ENCODE measurements at regions not wholly inside any gene's neighbourhood (a gene's known extent, or its start where the extent isn't known, plus 50 kb on each side); places are given as distances from the start of the nearest gene placed in this dataset.

DNA sequence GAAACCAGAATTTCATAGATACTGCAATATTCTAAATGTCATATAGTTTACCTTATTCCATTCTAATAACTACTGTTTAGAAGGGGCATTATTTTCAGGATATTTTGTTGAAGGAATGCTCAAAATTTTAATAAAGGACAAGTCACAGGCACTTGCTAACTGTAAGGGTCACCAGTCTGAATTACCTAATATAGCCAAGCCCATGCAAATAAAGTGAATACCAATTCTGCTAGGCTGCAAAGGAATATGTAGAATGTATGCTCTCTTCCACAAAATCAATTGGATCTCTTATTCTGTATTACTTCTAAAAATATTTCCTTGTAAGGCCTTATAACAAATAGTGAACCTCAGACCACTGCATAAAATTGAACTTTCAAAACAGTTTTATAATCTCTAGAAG, 52.3 kb upstream of the FAT4 start:
- no peak for TF ChIP-seq POLR2A (IDR thresholded peaks at IDR 0.05)
- TF ChIP-seq, protein P1, sequence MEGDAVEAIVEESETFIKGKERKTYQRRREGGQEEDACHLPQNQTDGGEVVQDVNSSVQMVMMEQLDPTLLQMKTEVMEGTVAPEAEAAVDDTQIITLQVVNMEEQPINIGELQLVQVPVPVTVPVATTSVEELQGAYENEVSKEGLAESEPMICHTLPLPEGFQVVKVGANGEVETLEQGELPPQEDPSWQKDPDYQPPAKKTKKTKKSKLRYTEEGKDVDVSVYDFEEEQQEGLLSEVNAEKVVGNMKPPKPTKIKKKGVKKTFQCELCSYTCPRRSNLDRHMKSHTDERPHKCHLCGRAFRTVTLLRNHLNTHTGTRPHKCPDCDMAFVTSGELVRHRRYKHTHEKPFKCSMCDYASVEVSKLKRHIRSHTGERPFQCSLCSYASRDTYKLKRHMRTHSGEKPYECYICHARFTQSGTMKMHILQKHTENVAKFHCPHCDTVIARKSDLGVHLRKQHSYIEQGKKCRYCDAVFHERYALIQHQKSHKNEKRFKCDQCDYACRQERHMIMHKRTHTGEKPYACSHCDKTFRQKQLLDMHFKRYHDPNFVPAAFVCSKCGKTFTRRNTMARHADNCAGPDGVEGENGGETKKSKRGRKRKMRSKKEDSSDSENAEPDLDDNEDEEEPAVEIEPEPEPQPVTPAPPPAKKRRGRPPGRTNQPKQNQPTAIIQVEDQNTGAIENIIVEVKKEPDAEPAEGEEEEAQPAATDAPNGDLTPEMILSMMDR (IDR thresholded peaks at IDR 0.05) = no peak

Data from esophagus squamous epithelium (tissue), 4 donors.